HG03378 (cell line): ENCODE measurements at regions not wholly inside any gene's neighbourhood (a gene's known extent, or its start where the extent isn't known, plus 50 kb on each side); places are given as distances from the start of the nearest gene placed in this dataset.
"Not testable (repeated sequence)": the region's sequence is repeated elsewhere in the genome, so short reads cannot be mapped to it uniquely, and the experiment has no call there.

ENCODE experiments used
- ATAC-seq: cut with Tn5 transposase; IDR thresholded peaks from one replicate; pipeline ENCODE4 v1.9.1; 2021; ENCODE audit warnings: mild to moderate bottlenecking, moderate library complexity; ENCODE audit not compliant: unreplicated experiment

DNA sequence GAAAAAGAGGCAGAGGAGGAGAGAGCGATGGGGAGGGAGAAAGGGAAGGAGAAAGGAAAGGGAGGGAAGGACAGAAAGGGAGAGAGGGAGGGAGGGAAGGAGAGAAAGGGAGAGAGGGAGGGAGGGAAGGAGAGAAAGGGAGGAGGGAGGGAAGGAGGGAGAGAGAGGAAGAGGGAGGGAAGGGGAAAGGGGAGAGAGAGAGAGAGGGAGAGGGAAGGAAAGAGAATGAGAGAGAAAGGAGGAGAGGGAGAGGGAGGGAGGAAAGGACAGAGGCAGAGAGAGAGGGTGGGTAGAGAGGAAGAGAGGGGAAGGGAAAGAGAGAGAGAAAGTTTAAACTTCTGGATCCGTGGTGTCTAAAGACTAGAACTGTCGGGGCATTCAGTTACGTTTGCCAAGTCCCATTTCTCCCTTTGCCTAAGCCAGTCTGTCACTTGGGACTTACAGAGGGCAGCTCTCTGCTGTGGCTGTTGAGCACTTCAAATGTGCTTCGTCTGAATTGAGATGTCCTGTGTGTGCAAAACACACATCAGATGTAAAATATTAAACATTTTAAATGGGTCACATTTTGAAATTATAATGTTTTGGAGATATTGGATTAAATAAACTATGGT is 62.6 kb downstream of the PLXNA1 start:
- ATAC-seq, result no peak

DNA sequence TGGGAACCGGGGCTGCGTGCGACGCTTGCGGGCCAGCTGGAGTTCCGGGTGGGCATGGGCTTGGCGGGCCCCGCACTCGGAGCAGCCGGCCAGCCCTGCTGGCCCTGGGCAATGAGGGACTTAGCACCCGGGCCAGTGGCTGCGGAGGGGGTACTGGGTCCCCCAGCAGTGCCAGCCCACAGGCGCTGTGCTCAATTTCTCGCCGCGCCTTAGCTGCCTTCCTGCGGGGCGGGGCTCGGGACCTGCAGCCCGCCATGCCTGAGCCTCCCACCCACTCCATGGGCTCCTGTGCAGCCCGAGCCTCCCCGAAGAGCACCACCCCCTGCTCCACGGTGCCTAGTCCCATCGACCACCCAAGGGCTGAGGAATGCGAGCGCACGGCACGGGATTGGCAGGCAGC is 63.8 kb downstream of the PLXNA1 start:
- ATAC-seq, result not testable (repeated sequence)

DNA sequence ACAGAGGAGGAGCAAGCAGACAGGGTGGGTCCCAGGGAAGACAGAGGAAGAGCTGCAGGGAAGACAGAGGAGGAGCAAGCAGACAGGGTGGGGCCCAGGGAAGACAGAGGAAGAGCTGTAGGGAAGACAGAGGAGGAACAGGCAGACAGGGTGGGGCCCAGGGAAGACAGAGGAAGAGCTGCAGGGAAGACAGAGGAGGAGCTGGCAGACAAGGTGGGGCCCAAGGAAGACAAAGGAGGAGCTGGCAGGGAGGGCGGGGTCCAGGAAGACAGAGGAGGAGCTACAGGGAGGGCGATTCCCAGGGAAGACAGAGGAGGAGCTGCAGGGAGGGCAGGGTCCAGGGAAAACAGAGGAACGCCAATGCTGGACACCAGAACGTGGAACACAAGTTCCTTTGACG is 66.5 kb downstream of the PLXNA1 start:
- ATAC-seq, result no peak

DNA sequence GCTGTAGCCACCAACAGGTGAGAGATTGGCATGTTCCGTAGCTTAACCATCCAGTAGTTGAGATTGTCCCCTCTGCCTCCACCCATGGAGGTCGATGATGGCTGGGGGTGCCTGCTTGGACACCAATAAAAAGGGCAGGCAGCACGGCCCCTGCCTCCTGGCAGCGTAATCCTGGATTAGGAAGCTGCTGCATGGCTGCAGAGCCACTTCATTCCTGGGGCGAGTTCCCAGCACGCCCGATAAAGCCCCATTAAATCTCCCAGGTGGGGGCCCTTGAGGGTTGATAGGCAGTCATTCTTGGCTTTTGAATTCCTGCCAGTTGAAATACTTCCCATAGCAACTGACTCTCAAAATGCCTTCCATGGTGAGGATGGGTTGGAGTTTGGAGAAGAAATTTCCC is 67.8 kb downstream of the PLXNA1 start:
- no peak for ATAC-seq

DNA sequence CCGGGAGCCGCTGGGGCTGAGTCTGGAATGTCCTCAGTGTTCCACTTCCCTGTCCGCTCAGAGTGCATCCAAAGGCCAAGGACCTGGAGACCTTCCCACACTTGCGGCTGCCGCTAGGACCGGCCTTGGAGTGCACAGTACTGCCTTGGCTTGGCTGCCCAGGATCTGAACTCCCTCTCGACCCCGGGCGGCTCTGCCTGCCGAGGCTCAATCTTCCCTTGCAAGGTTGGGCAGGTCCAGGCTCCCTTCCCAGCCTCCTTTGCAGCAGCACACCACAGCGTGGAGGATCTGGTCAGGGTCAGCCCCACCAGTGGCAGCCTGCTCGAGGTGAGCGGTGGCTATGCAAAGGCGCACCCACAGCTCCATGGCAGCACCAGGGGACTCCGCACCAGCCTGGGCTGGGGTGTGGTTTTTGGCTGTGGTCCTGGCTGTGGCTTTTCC is 69.2 kb downstream of the PLXNA1 start:
- ATAC-seq, result no peak

DNA sequence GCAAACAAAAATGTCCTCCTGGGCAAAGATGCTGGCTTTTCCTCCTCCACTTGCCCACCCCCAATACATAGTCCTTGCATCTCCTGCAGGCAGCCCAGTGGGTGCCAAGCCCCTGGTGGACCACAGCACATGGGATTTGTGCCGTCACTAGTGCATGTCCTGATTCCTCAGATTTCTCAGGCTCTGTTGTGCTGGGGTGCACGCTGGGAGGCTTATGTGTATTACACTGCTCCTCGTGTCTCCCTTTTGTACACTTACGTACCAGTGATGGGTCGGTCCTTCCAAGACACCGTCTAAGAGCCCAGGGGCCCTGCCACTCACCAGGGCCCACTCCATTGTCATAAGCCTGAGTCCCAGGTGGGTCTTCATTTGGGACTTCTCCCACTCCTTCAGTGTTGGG is 70.1 kb downstream of the PLXNA1 start:
- no peak for ATAC-seq

DNA sequence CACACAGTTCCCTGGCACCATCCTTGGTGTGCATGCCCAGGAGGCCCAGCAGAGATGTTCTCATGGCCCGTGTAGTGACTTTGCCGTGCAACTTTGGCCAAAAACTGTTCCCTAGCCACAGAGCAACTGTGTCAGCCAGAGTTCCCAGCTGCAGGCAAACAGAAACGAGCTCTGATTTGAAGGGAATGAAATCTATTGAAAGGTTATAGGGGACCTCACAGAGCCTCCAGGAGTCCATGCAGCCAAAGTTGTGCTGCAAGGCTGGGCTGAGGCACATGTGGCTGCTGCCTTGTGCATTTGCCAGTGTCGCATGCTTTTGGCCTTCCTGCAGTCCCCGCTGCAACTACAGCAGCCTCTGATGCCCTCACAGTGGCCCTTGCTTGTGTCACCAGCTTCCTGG is 70.5 kb downstream of the PLXNA1 start:
- no peak for ATAC-seq

DNA sequence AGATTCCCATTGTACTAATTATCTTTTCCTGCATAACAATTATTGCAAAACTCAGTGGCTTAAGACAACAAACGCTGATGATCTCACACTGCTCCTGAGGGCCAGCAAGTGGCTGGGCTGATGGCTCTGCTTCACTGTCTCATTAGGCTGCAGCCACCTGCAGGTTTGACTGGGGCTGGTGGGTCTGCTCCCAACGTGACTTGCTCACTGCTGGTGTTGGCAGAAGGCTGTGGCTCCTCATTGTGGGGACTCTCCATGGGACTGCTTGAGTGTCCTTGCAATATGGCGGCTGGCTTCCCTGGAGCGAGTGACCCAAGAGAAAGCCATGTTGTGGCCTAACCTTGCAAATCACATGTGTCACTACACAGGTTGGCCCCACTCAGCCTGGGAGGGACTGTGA is 71.1 kb downstream of the PLXNA1 start:
- ATAC-seq, result no peak

DNA sequence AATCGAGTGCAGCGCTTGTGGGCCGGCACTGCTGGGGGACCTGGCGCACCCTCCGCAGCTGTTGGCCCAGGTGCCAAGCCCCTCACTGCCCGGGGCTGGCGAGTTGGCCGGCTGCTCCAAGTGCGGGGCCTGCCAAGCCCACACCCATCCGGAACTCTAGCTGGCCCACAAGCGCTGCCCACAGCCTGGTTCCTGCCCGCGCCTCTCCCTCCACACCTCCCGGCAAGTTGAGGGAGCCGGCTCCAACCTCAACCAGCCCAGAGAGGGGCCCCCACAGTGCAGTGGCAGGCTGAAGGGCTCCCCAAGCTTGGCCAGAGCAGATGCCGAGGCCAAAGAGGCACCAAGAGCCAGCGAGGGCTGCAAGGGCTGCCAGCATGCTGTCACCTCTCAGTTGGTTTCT is 73.4 kb downstream of the PLXNA1 start:
- no peak for ATAC-seq

DNA sequence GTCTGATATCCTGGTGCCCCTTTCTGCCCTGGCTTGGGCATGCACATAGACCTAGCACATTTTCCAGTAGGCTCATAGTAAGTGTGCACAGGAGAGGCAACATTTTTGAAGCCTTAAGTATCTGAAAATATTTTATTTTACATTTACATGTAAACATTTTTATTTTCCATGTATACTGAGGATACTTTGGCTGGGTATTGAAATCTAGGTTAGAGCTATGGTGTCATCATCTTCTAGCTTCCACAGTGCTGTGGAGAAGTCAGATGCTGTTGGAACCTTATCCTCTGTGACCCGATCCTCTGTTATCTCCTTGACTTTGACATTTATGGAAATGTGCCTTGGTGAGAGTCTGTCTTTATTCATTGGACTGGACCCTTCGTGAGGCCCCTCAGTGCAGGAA is 74.1 kb downstream of the PLXNA1 start:
- no peak for ATAC-seq

DNA sequence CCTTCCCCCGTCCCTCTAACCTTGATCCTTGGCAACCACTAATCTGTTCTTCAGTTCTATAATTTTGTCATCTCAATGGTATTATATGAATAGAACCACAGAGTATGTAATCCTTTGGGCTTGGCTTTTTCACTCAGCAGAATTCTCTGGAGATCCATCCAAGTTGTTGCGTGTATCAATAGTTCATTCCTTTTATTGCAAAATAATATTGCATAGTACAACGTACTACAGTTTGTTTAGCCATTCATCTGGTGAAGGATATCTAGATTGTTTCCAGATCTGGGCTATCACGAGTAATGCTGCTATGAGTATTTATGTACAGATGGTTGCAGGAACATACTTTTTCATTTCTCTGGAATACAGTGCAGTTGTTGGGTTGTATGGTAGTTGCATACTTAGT is 76.2 kb downstream of the PLXNA1 start:
- ATAC-seq, result no peak

DNA sequence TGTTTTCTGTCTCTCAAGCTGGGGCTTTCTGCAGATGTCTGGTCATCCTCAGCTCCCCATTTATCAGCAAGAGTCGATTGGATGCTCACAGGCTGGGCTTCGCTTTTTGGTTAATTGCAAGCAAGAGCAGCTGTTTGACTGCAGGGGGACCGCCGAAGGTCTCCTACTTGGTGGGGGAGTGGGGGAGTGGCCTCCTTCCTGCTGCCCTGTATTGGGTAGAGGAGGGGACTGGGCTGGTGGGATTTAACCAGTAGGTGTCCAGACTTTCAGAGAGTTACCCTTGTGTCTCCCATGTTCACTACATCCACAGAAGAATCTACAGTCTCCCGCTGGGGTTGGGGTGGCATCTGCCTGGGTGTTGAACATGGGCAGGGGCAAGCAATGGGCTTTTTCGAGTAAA is 78.7 kb downstream of the PLXNA1 start:
- no peak for ATAC-seq

DNA sequence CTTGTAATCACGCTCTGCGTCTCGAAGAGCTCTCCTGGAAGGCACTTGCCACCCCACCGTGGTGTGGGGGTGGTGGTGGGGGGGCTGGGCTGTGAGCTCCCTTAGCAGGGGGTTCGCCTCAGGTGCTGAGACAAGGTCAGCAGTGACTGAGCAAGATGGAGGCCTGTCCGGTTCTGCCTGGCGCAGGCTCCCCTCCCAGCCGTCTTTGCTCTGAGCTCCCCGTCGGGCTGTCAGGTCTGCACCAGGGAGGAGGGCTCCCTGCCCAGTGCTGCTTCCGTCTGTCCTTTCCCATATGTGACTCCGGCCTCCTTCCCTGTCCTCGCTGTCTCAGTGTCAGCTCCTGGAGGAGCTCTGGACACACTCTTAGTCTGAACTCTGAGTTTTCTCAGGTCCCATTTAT is 80.0 kb downstream of the PLXNA1 start:
- no peak for ATAC-seq

DNA sequence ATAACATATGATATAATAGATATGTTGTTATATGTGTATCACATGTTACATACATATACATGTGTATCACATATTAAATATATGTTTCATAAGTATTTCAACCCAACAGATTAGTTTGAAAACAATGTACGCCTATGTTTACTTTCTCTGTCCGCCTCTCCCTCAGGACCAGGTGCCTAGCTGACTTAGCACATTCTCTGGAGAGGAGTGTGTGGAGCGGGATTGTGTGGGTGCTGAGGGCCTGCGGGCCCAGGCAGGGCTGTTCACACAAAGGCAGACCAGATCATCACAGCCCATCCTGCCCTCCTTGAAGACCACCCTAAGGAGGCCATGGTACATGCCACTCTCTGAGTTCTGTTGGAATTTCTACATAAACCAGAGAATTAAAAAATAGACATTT is 81.0 kb downstream of the PLXNA1 start:
- no peak for ATAC-seq

DNA sequence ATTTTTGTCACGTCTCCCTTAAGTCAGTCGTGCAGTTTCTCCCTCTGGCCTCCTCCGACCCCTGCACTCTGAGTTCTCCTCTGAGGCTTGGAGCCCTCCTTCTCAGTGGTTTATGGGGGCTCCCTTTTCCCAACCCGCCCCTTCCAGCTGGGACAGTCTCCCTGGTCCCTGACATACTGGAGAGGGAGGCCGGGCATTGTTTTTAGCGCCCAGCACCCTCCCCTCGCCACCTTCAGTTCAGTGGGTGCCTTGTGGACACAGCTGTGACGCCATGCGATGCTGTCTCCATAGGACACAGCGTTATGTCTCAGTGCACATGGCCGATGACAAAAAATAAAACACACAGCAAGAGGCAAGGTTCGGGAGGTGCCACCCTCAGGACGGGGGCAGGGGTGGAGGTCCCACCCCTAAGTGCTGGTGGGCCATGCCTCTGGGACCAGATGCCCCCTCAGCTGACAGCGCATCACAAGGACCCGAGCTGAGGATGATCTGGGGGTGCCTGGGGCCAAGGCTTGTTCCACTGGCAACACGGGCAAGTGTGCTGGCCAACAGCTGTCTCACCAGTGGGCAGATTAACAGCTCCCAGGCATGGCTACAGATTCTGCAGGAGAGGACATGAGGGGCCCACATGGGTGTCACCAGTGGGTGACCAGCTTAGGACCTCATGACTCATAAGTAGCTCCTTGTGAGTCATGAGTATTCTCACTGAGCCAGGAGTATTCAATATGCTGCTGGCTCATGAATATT is 81.6 kb downstream of the PLXNA1 start:
- ATAC-seq, result no peak

DNA sequence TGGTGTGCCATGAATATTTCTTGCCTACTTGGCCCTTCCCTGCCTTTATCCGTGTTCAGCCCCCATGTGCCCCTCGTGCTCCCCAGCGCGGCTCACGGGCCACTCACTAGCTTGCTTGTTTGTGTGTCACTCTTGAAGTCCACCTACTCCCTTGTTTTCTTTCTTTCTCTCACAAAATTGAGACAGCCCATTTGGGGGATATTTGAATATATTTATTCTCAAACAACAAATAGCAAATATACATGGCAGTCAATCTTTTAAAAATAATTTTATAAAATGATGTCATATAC is 82.2 kb downstream of the PLXNA1 start:
- ATAC-seq, result no peak

DNA sequence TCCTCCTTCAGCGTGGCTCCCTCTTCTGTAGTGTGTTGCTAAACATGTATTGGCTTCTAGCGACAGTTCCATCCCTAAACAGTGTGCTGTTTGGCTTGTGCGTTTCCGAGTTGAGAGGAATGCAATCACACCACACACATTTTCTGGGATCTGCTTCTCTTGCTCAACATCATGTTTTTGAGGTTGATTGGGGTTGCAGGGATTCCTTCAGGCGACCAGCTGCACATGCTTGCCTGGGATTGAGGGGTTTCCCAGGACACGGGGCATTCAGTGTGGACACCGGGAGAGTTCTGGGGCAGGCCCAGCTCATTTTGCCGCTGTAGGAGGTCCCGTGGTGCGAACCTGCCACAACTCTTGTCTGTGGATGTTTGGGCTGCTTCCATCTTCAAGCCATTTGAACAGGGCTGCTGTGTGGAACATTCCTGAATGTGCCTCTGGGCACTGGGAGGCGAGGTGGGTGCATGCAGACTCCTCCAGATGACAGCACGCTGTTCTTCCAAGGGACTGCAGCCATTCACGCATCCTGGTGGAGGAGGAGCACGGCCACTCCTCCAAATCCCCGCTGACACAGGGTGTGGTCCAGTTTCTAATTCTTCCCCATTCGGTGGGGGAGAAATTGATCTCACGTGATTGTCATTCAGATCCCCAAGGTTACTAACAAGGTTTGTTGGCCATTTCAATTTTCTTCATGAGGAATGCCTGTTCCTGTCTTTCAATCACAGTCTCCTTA is 82.8 kb downstream of the PLXNA1 start:
- ATAC-seq, result no peak

DNA sequence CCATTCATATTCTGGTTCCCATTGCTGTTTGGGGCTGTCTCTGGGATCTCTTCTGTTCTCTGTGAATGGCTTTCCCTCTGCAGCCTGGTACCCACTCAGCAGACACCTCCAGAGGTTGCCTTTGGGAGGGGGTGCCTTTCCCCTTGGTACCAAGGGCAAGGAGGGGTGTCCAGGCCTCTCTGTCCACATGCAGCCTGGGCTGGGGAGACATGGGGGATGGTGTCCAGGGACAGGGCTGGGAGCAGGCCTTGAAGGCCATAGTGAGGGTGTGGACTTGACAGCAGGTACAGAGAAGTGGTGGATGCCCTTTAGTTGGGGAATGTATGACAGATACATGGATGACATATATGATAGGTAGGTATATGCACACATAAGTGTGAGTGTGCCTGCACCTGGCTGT is 83.7 kb downstream of the PLXNA1 start:
- no peak for ATAC-seq

DNA sequence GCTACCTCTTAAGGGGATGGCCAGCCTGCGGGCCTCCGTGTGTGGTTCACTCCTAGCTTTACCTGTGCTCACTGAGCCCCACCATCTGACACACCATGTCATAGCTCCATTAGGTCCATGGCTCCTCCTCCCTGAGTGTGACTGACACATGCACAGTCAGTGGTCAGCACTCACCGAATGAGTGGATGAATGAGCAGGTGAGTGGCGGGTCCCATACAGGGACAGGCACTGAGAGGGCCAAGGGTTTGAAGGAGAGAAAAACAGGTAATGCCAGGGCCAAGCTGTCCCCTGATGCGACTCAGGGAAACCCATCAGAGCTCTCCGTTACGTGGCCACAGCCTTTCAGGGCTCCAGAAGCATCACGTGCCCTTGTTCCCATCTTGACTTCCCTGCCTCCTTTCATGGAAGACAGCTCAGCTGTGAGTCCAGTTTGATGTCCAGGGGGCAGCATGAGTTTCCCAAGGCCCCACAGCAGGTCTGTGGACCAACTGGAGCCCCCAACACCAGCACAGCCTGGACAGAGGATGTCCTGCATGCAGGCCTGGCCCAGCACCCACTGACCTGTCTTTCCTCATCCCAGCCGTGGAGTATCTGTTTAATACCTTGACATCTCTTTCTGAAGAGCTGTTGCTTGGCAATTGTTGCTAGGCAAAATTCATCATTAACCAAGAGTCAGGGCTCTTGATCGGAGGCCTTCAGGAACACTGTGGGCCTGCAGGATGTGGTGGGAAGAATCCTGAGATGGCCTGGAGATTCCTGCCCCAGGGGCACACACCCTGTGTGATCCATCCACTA is 84.4 kb downstream of the PLXNA1 start:
- ATAC-seq, result no peak

DNA sequence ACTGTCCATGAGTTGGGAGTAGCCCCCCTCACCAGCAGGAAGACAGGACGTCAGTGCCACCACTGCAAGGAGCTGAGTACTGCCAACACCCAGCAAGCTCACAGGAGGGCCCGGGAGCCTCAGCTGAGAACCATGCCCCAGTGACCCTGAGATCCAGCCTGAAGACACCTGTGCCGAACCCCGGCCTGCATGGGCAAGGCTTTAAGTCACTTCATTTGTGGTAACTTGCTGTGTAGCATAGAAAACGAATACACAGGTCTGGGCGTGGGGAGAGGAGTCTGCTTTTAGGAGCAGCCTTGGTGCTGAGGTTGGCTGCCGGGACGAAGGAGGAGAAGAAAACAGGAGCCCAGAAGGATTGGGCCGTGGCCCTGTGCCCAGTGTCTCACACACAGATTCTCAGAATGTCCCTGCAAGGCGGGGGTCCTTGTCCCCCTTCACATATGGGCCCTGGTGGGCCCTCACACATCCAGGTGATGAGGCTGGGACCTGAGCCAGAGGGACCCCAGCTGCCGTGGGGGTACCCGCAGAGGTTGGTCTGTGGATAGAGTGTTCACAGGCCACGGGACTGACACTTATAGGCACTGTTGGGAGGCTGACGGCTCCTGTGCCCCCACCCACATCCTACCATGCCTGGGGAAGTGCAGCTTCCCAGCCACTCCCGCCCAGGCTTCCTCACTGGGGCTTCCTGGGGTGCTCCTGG is 85.3 kb downstream of the PLXNA1 start:
- ATAC-seq, result no peak

DNA sequence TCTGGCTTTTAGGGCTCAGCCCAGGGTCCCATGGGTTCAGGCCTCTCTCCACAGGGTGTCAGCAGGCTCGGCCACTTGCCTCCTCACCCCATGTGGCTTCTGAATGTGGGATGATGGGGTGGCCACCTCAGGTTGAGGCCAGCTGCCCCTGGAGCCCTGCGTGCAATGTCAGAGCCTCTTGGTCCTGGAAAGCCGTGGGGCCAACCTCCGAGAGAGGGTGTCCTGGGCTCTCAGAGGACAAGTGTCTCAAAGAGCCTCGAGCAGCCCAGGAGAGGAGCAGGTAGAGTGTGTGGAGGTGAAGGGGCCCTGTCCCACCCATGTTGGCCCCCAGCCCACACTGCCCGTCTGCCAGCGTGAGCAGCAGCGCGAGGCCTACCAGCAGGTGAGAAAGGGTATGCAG is 86.0 kb downstream of the PLXNA1 start:
- ATAC-seq, result no peak
